ENCODE measurements at regions not wholly inside any gene's neighbourhood (a gene's known extent, or its start where the extent isn't known, plus 50 kb on each side); places are given as distances from the start of the nearest gene placed in this dataset.
"Not testable (repeated sequence)": the region's sequence is repeated elsewhere in the genome, so short reads cannot be mapped to it uniquely, and the experiment has no call there.

DNA sequence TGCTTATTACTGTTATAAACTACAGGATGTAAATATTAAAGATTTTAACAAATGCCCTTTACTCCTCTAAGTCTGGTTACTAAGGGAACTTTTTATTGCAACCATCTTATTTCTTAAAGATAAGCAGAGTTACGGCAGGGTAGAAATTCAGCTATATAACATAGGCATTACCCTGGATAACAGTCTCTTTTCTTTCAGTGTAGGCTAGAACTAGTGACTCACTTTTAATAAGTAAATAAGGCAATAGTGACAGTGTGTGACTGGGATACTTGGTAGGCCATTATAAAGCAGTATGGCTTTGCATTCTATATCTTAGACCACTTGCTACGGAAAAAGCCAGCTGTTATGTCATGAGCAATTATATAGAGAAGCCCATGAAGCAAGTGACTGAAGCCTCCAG, 1041.0 kb upstream of the NRXN1 start:
- DNase-seq (ENCODE audit: low read depth, low spot score) = no peak
- no peak overlapping the region for H3K27ac ChIP-seq

GRCh38 chr2:52070665-52071064, 1038.7 kb upstream of the NRXN1 start:
- no peak overlapping the region for H3K27ac ChIP-seq
- DNase-seq (ENCODE audit: low read depth, low spot score) = no peak

DNA sequence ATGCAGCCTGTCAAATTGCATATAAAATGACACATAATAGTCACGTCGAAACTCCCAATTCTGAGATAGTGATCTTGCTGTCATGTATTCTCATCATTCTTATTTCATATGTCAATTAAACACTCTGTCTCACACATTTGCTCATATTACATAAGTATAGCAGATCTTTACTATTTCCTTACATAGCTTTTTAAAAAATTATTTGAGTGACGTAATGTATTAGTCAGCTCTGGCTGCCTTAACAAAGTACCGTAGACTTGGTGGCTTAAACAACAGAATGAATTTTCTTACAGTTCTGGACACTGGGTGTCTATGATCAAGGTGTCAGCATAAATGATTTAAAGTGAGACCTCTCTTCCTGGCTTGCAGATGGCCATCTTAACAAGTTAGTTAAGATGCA, 1032.3 kb upstream of the NRXN1 start:
- DNase-seq (ENCODE audit: low read depth, low spot score) = no peak
- no peak overlapping the region for H3K27ac ChIP-seq

- DNase-seq (ENCODE audit: low read depth, low spot score) = no peak
- no peak overlapping the region for H3K27ac ChIP-seq
These were observed 1022.9 kb upstream of the NRXN1 start for GRCh38 chr2:52054824-52055223.

DNA sequence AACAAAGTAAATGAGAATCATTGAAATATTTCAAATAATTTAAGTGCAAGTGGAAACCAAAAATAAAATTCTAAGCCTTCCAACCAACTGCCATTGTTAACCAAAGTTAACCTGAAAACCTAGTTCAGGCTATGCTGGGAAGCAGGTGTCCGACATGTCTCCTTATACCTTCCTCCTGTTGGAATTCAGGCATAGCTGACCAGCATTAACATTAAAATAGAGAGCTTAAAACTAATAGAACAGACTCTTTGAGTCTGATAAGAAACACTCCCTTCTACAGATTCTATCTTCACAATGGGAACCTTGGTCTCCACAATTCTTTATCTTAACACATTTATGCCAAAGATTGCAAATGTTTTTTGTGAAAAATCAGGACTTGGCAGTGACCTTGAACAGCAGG, 1004.9 kb upstream of the NRXN1 start:
- DNase-seq (ENCODE audit: low read depth, low spot score) = no peak

GRCh38 chr2:52036024-52036423, 1004.1 kb upstream of the NRXN1 start:
- DNase-seq (ENCODE audit: low read depth, low spot score) = no peak
- no peak overlapping the region for H3K27ac ChIP-seq

More for the DNA sequence above, 1004.9 kb upstream of the NRXN1 start:
- no peak overlapping the region for H3K27ac ChIP-seq

DNA sequence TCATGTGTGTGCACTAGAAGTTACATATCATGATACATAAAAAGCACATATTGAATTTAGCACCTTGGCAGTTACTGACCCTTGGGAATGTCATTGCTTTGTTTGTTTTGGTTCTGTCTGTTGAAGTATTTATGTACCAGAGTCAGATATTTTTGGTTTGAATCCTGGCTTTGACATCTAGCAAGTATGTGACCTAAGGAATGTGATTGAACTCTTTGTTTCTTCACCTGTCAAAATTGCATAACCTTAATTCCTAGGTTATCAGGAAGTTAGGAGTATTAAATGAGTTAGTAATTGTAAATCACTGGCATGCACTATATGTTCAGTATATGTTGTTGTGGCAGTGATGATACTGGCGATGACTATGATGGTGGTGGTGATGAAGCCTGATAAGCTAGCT, 1003.5 kb upstream of the NRXN1 start:
- H3K27ac ChIP-seq = no peak overlapping the region
- no peak for DNase-seq (ENCODE audit: low read depth, low spot score)

DNA sequence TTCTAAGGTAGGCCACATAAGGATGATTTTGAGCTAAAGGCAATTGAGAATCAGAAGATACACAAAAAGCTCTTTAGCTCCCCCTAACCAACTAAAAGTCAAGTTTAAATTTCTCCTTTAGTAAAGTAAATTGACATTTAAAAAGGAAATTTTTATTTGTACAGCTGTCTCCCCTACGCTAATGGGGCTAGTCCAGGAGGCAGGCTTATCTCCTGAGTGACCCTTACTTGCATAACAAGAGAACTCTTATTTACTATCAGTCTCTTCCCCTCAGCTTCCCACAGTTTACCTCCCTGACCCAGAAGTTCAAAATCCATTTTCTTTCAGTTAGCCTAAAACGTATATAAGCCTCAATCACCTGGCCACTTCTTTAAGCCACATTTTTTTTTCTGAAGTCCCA, 1002.8 kb upstream of the NRXN1 start:
- DNase-seq (ENCODE audit: low read depth, low spot score) = no peak
- H3K27ac ChIP-seq = no peak overlapping the region

DNA sequence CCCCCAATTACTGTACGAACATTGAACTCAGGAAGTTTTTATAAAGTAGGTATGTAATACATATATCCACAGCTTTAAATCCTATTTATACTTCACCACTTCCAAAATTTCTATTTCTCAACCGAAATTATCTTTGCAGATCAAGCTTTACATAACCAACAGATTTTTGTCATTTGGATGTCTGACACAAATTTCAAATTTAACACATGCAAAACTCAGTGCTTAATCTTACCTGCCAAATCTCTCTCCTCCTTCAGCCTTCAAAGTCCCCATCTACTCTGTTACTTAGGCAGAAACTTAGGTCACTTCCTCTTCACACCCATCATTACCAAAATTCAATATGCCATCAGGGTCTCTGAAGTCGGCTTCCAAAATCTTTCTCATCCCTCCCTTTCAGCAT, 990.1 kb upstream of the NRXN1 start:
- no peak overlapping the region for H3K27ac ChIP-seq
- no peak for DNase-seq (ENCODE audit: low read depth, low spot score)

DNA sequence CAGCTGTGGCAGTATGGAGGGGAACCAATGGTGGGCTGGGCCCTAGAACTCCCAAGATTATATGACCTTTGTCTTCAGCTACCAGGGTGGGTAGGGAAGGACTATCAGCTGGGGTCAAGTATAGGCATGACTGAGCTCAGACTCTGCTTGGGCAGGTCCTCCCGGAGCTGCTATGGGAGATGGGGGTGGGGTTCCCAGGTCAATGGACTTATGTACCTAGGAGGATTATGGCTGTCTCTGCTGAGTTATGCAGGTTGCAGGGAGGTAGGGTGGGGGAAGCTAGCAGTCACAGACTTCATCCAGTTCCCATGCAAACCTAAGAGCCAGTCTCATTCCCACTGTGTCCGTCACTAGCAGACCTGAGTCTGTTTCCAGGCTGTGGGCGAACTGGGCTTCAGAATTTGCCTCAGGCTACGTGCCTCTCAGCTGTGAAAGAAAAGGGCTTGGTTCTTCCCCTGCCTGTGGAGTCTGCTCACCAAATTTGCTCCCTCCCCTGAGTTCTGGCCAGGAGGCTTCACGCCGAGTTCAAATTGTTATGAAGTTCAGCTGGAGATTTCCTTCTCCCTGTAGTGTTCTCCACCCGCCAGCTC, 985.8 kb upstream of the NRXN1 start:
- H3K27ac ChIP-seq = no peak overlapping the region
- DNase-seq (ENCODE audit: low read depth, low spot score) = no peak

- DNase-seq (ENCODE audit: low read depth, low spot score); H3K27ac ChIP-seq: not testable (repeated sequence)
These were observed 975.0 kb upstream of the NRXN1 start for GRCh38 chr2:52006821-52007366.

GRCh38 chr2:52000151-52000855, 968.4 kb upstream of the NRXN1 start:
- peak overlapping the region; percentile 22 for H3K27ac ChIP-seq
- DNase-seq (ENCODE audit: low read depth, low spot score) = no peak

DNA sequence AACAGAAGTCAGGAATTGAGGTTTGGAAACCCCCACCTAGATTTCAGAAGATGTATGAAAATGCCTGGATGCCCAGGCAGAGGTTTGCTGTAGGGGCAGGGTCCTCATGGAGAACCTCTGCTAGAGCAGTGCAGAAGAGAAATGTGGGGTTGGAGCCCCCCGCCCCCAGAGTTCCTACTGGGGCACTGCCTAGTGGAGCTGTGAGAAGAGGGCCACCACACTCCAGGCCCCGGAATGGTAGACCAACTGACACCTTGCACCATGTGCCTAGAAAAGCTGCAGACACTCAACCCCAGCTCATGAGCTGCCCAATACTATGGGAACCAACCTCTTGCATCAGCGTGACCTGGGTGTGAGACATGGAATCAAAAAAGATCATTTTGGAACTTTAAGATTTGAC, 967.0 kb upstream of the NRXN1 start:
- H3K27ac ChIP-seq = no peak overlapping the region
- DNase-seq (ENCODE audit: low read depth, low spot score) = no peak

DNA sequence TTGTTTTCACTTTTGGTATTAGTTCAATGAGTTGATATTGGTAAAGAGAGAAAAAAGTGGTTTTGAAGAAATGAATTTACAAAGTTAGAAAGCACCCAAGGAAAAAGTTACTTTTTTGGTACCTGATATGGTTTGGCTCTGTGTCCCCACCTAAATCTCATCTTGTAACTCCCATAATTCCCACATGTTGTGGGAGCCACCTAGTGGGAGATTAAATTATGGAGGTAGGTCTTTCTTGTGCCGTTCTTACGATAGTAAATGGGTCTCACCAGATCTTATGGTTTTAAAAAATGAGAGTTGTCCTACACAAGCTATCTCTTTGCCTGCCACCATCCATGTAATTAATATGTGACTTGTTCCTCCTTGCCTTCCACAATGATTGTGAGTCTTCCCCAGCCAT, 965.6 kb upstream of the NRXN1 start:
- no peak for DNase-seq (ENCODE audit: low read depth, low spot score)
- no peak overlapping the region for H3K27ac ChIP-seq

DNA sequence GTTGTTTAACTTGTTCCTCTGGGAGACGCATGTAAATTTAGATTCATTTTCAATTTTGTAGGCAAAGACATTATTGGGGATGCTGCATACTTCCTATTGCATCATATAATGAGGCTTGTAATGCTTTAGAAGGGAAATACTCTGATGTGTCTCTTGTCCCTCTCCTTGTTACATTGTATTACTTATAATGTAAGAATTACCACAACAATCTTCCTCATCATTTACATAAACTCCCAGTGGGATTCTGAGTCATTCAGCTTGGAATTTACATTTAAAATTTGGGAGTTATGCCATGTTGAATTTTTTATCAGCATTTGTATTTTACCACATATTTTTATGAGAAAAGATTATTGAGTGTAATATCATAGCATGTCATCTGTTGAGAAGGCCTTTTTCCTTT, 963.4 kb upstream of the NRXN1 start:
- DNase-seq (ENCODE audit: low read depth, low spot score) = no peak
- no peak overlapping the region for H3K27ac ChIP-seq

DNA sequence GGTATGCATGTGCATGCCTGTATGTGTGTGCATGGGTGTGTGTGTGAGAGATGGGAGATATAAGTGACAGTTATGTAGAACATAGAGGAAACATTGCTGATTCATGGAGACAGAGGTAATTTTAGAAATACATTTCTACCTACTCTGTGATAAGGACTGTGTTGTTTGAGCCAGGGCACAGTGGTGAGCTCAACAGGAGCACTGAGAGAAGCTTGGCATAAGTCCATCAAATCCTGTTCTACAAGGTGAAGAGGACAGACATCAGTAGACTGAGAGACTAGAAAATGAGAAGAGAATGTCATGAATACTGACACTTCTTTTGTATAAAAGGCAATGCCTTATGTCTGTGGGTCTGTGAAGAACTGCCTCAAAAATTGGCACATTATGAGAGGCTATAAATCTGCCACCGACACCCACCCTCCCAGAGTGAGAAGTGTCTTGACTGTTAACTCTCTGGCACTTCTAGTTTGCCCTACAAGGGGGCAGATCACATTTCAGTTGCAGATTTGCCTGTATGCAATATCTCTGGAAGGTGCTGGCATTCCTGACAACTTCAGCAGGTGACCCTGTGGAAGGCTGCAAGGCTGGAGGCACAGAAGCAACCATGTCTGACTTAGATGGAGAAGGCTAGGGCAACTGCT, 962.3 kb upstream of the NRXN1 start:
- H3K27ac ChIP-seq = no peak overlapping the region
- DNase-seq (ENCODE audit: low read depth, low spot score) = no peak

- H3K27ac ChIP-seq = no peak overlapping the region
- no peak for DNase-seq (ENCODE audit: low read depth, low spot score)
These were observed 958.8 kb upstream of the NRXN1 start for GRCh38 chr2:51990684-51991083.

DNA sequence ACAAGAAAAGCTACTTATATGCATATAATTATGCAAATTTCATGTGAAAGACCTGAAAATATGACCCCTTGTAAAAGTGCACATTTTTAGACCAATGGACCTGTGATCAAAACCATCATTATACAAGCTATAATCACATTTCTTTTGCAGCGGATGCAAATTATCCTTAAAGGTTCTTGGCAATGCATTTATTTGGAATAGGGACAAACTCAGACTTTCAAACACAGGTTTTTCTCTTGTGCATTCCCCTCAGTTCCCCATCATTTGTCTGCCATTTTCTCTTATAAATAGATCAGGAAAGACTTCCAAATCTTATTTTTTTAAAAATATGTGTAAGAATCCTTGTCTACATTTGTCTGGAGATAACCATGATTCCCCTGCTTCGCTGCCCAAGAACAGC, 954.2 kb upstream of the NRXN1 start:
- DNase-seq (ENCODE audit: low read depth, low spot score) = no peak
- no peak overlapping the region for H3K27ac ChIP-seq

DNA sequence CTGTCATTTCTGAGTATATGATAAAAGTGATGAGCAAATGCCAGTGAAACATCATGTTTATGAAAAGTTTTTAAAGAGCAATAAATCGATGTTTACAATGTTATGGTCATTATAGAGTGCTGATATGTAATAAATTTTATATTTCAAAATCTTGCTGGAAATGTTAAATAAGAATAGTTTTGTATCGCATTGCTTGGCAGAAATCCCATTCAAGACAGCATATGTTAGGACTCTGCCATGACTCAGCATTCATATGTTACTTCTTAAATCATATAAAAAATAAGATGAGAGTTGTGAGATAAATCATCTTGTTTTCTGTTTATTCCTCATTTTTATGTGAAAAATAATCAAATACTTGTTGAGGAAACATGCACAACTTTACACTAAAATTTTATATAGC, 949.9 kb upstream of the NRXN1 start:
- H3K27ac ChIP-seq = no peak overlapping the region
- no peak for DNase-seq (ENCODE audit: low read depth, low spot score)

- DNase-seq (ENCODE audit: low read depth, low spot score) = no peak
These were observed 944.7 kb upstream of the NRXN1 start for GRCh38 chr2:51976623-51977022.

DNA sequence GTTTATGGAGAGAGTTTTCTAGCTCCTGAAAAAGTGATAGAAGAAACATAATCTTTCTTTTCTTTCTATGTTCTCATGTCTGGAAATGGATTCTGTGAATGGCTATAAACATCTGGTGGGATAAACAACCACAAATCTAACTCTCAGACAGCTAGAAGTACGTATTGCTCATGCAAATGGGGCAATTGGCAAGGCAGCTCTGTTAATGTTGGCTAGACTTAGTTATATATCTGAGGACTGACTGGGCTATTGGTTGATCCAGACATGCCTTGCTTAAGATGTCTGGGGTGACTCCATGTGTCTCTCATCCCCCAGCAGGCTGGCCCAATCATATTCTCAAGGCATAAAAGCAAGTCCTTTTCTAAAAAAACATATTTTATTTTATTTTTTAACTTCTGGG, 939.2 kb upstream of the NRXN1 start:
- no peak for DNase-seq (ENCODE audit: low read depth, low spot score)

More at GRCh38 chr2:51976623-51977022, 944.7 kb upstream of the NRXN1 start:
- H3K27ac ChIP-seq = no peak overlapping the region

More for the DNA sequence above, 939.2 kb upstream of the NRXN1 start:
- H3K27ac ChIP-seq = no peak overlapping the region
